OCI-LY7 (cell line): ENCODE measurements at regions not wholly inside any gene's neighbourhood (a gene's known extent, or its start where the extent isn't known, plus 50 kb on each side); places are given as distances from the start of the nearest gene placed in this dataset.
"Not testable (repeated sequence)": the region's sequence is repeated elsewhere in the genome, so short reads cannot be mapped to it uniquely, and the experiment has no call there.

Source experiments
- BruUV-seq: library from RNA; stranded (reverse); fragments of 400-500 nt; replicated peaks from 2 replicates; lab custom pipeline; 2021; lab: Mats Ljungman, UMichigan
- CTCF ChIA-PET: fragments of 300-600 bp; sonication (Branson Sonifier 250); formaldehyde crosslinking; loops from one replicate; lab custom pipeline; 2022; ENCODE audit warnings: antibody characterized with exemption; ENCODE audit not compliant: unreplicated experiment; lab: Charles Lee
- POLR2A ChIA-PET: fragments of 300-600 bp; sonication (Branson Sonifier 250); formaldehyde crosslinking; loops from one replicate; lab custom pipeline; 2022; ENCODE audit warnings: antibody characterized with exemption; lab: Charles Lee
- DNase-seq: peaks from one replicate; pipeline ENCODE4 v3.0.0-alpha.2; 2015; ENCODE audit warnings: low spot score
- H2AFZ ChIP-seq: fragments of 200-600 bp; sonication (generic), shearing (Covaris generic); 2 replicates; pipeline ENCODE4 v1.6.1; 2014; ENCODE audit warnings: mild to moderate bottlenecking, antibody characterized with exemption, low read length, moderate library complexity
- H3K27ac ChIP-seq: fragments of 200-600 bp; sonication (generic); 2 replicates; pipeline ENCODE4 v1.5.1; 2014; ENCODE audit warnings: mixed run types, low read depth, mild to moderate bottlenecking, moderate library complexity, low read length, inconsistent platforms; ENCODE audit not compliant: poor library complexity, severe bottlenecking
- H3K36me3 ChIP-seq: fragments of 200-600 bp; sonication (generic); 2 replicates; pipeline ENCODE4 v1.6.1; 2014; ENCODE audit warnings: mild to moderate bottlenecking, antibody characterized with exemption, low read length, moderate library complexity, mixed read lengths; ENCODE audit not compliant: insufficient read depth
- H3K4me1 ChIP-seq: fragments of 200-600 bp; sonication (generic); 2 replicates; pipeline ENCODE4 v1.5.1; 2014; ENCODE audit warnings: mild to moderate bottlenecking, low read length; ENCODE audit not compliant: insufficient read depth, poor library complexity, severe bottlenecking
- H3K4me2 ChIP-seq: fragments of 200-600 bp; sonication (generic); 2 replicates; pipeline ENCODE4 v1.6.1; 2014; ENCODE audit warnings: mild to moderate bottlenecking, low read length
- H3K4me3 ChIP-seq: fragments of 200-600 bp; sonication (generic); 2 replicates; pipeline ENCODE4 v1.5.1; 2014; ENCODE audit warnings: mild to moderate bottlenecking, low read depth, low read length; ENCODE audit not compliant: poor library complexity, severe bottlenecking
- H3K79me2 ChIP-seq: fragments of 200-600 bp; sonication (generic); 2 replicates; pipeline ENCODE4 v1.6.1; 2016; ENCODE audit warnings: low read depth, mild to moderate bottlenecking, low read length, moderate library complexity, mixed read lengths; ENCODE audit not compliant: insufficient read depth
- H3K9me2 ChIP-seq: fragments of 200-600 bp; sonication (generic); 2 replicates; pipeline ENCODE4 v1.6.1; 2016; ENCODE audit warnings: mild to moderate bottlenecking, low read length, mixed read lengths; ENCODE audit not compliant: insufficient read depth
- H3K9me3 ChIP-seq: fragments of 200-600 bp; sonication (generic); 2 replicates; pipeline ENCODE4 v1.6.1; 2014; ENCODE audit warnings: mild to moderate bottlenecking, mixed run types, low read length, mixed read lengths
- H4K20me1 ChIP-seq: fragments of 200-600 bp; sonication (generic); 2 replicates; pipeline ENCODE4 v1.6.1; 2014; ENCODE audit warnings: mild to moderate bottlenecking, antibody characterized with exemption, low read length, moderate library complexity, mixed read lengths; ENCODE audit not compliant: insufficient read depth
- EZH2phosphoT487 ChIP-seq: fragments of 200-600 bp; sonication (generic); IDR thresholded peaks from 2 replicates; pipeline ENCODE4 v1.6.1; 2018; ENCODE audit warnings: low read depth, borderline replicate concordance, mild to moderate bottlenecking, mixed run types, antibody characterized with exemption, low read length, moderate library complexity, mixed read lengths
- intact Hi-C: fragments of 100-400 bp; cut with micrococcal nuclease; formaldehyde crosslinking; loops from one replicate; pipeline ENCODE4 v1.10.0; 2022; ENCODE audit not compliant: unreplicated experiment
- TF ChIP-seq, protein P1 (sequence below): fragments of 200-600 bp; sonication (generic); conservative IDR thresholded peaks from 2 replicates; pipeline ENCODE4 v1.5.1; 2014; ENCODE audit warnings: mild to moderate bottlenecking, antibody characterized with exemption, low read length, moderate library complexity, mixed read lengths

- H3K79me2 ChIP-seq, result no peaks in the 10 kb centered on the region
- no peaks in the 10 kb centered on the region for H3K9me2 ChIP-seq
- no peaks in the 10 kb centered on the region for H3K4me1 ChIP-seq
- no peak overlapping the region for H3K4me3 ChIP-seq
- CTCF ChIA-PET, result no interaction called here
- H3K36me3 ChIP-seq, result no peaks in the 10 kb centered on the region
- H3K4me2 ChIP-seq, result no peak overlapping the region
- DNase-seq, result no peak
- TF ChIP-seq, protein P1, sequence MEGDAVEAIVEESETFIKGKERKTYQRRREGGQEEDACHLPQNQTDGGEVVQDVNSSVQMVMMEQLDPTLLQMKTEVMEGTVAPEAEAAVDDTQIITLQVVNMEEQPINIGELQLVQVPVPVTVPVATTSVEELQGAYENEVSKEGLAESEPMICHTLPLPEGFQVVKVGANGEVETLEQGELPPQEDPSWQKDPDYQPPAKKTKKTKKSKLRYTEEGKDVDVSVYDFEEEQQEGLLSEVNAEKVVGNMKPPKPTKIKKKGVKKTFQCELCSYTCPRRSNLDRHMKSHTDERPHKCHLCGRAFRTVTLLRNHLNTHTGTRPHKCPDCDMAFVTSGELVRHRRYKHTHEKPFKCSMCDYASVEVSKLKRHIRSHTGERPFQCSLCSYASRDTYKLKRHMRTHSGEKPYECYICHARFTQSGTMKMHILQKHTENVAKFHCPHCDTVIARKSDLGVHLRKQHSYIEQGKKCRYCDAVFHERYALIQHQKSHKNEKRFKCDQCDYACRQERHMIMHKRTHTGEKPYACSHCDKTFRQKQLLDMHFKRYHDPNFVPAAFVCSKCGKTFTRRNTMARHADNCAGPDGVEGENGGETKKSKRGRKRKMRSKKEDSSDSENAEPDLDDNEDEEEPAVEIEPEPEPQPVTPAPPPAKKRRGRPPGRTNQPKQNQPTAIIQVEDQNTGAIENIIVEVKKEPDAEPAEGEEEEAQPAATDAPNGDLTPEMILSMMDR, result no peak
- no peak for TF ChIP-seq EZH2phosphoT487
- H3K9me3 ChIP-seq, result no peaks in the 10 kb centered on the region
- BruUV-seq, result no TSS peak
- H4K20me1 ChIP-seq, result no peaks in the 10 kb centered on the region
- H2AFZ ChIP-seq, result no peak overlapping the region
- no peak overlapping the region for H3K27ac ChIP-seq
- POLR2A ChIA-PET, result no interaction called here
- intact Hi-C loops, result no loop called here
Measured at GRCh38 chr15:53031469-53031868, 241.3 kb upstream of the ONECUT1 start.

- no peak for DNase-seq
- Histone ChIP-seq H3K9me2 (no peaks in the 10 kb centered on the region), H3K27ac (no peak overlapping the region), H2AFZ (no peak overlapping the region), H3K9me3 (no peaks in the 10 kb centered on the region), H4K20me1 (no peaks in the 10 kb centered on the region), H3K4me3 (no peak overlapping the region), H3K79me2 (no peaks in the 10 kb centered on the region), H3K36me3 (no peaks in the 10 kb centered on the region), H3K4me1 (no peaks in the 10 kb centered on the region), H3K4me2 (no peak overlapping the region)
- POLR2A ChIA-PET, result no interaction called here
- CTCF ChIA-PET, result no interaction called here
- intact Hi-C loops, result no loop called here
- TF ChIP-seq EZH2phosphoT487, result no peak
- TF ChIP-seq, protein P1, result no peak
- BruUV-seq, result no TSS peak
Measured at GRCh38 chr15:53022788-53023187, 232.7 kb upstream of the ONECUT1 start.

DNA sequence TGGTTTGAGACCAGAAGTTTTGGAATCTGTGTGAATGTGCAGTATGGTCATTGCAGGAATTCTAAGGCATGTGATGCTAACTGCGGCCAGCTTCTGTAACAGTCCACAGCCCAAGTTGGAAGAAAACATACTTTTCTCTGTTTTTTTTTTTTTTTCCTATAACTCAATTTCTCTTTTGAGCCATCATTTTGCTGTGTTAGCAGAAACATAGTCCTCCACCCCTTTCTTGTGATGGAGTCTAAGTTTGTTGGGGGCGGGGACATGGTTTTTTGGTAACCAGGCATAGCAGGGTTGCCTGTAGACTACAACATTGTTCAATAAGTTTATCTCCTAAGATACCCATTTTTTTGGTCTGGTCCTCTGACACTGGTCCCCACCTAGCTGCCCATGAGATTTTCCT lies 223.2 kb upstream of the ONECUT1 start:
- ChIA-PET CTCF (no interaction called here), POLR2A (no interaction called here)
- TF ChIP-seq, protein P1, result no peak
- no peak for TF ChIP-seq EZH2phosphoT487
- no peaks in the 10 kb centered on the region for H3K36me3 ChIP-seq
- intact Hi-C loops, result no loop called here
- H3K4me1 ChIP-seq, result no peaks in the 10 kb centered on the region
- H3K9me3 ChIP-seq, result no peaks in the 10 kb centered on the region
- no TSS peak for BruUV-seq
- H3K27ac ChIP-seq, result no peak overlapping the region
- H3K9me2 ChIP-seq, result no peaks in the 10 kb centered on the region
- H2AFZ ChIP-seq, result no peak overlapping the region
- H4K20me1 ChIP-seq, result no peaks in the 10 kb centered on the region
- no peaks in the 10 kb centered on the region for H3K79me2 ChIP-seq
- no peak overlapping the region for H3K4me2 ChIP-seq
- DNase-seq, result no peak
- H3K4me3 ChIP-seq, result no peak overlapping the region

DNA sequence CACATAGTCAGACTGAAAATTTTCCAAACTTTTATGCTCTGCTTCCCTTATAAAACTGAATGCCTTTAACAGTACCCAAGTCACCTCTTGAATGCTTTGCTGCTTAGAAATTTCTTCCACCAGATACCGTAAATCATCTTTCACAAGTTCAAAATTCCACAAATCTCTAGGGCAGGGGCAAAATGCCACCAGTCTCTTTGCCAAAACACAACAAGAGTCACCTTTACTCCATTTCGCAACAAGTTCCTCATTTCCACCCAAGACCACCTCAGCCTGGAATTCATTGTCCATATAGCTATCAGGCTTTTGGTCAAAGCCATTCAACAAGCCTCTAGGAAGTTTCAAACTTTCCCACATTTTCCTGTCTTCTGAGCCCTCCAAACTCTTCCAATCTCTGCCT lies 221.6 kb upstream of the ONECUT1 start:
- H3K9me3 ChIP-seq, H3K4me3 ChIP-seq, intact Hi-C loops, CTCF ChIA-PET, H3K4me2 ChIP-seq, H3K9me2 ChIP-seq, H2AFZ ChIP-seq, H3K36me3 ChIP-seq, H3K27ac ChIP-seq, H3K79me2 ChIP-seq, DNase-seq, BruUV-seq, H4K20me1 ChIP-seq, POLR2A ChIA-PET, H3K4me1 ChIP-seq: not testable (repeated sequence)
